ENCODE measurements at regions not wholly inside any gene's neighbourhood (a gene's known extent, or its start where the extent isn't known, plus 50 kb on each side); places are given as distances from the start of the nearest gene placed in this dataset.

GRCh38 chr7:148527717-148528168 lies 62.8 kb upstream of the C7orf33 start:
- TF ChIP-seq PKNOX1 (IDR thresholded peaks at IDR 0.05) (peak; percentile 94), BHLHE40 (IDR thresholded peaks at IDR 0.05; ENCODE audit: borderline replicate concordance) (no peak), ELF4 (IDR thresholded peaks at IDR 0.05) (no peak), LEF1 (IDR thresholded peaks at IDR 0.05; ENCODE audit: borderline replicate concordance) (no peak), ZNF384 (IDR thresholded peaks at IDR 0.05) (no peak), SUZ12 (IDR thresholded peaks at IDR 0.05) (no peak)
- DNase-seq (ENCODE audit: extremely low spot score) = peak; percentile 87

DNA sequence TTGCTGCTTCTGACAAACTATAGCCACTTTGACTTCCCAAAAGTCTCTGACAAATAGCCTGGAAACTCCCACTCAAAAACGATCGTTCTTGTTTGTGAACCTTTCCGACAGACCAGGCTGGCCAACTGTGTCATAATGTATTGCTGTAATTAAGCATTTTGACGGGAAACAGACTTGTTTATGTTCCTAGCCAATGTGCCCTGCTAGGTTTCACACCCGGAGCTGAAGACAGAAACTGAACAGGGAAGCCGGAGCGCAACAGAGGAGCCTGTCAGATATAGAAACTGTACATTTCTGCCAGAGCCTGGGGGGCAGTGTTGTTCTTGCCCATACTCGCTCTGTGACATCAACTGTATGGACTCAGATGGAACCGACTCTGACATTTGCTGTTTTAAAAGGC lies 55.3 kb upstream of the C7orf33 start:
- peak; percentile 61 for DNase-seq (ENCODE audit: extremely low spot score)
- TF ChIP-seq FOXM1 (IDR thresholded peaks at IDR 0.05; ENCODE audit: borderline replicate concordance) = no peak
- TF ChIP-seq LEF1 (IDR thresholded peaks at IDR 0.05; ENCODE audit: borderline replicate concordance) = no peak
- TF ChIP-seq HDGF (IDR thresholded peaks at IDR 0.05; ENCODE audit: borderline replicate concordance) = no peak
- no peak for TF ChIP-seq NFRKB (IDR thresholded peaks at IDR 0.05)
- no peak for TF ChIP-seq ELF4 (IDR thresholded peaks at IDR 0.05)
- no peak for TF ChIP-seq L3MBTL2 (conservative IDR thresholded peaks at IDR 0.05)
- TF ChIP-seq ARNT (IDR thresholded peaks at IDR 0.05) = no peak
- TF ChIP-seq BHLHE40 (IDR thresholded peaks at IDR 0.05; ENCODE audit: borderline replicate concordance) = no peak
- TF ChIP-seq ZNF384 (IDR thresholded peaks at IDR 0.05) = no peak
- no peak for TF ChIP-seq FOXK2 (IDR thresholded peaks at IDR 0.05)
- TF ChIP-seq CTBP1 (IDR thresholded peaks at IDR 0.05; ENCODE audit: borderline replicate concordance) = no peak
- TF ChIP-seq FOXA1 (IDR thresholded peaks at IDR 0.05) = no peak
- TF ChIP-seq PKNOX1 (IDR thresholded peaks at IDR 0.05) = no peak
- no peak for TF ChIP-seq SUZ12 (IDR thresholded peaks at IDR 0.05)
- no peak for TF ChIP-seq SP1 (IDR thresholded peaks at IDR 0.05)
- ChIA-PET POLR2A (no interaction called here), CTCF (interaction anchor here (0.6 to 1.0 kb wide), 2 partner anchors 18 to 41 kb away, joined by 3 read pairs; no protein-coding TSS in a partner anchor)

More at GRCh38 chr7:148527717-148528168, 62.8 kb upstream of the C7orf33 start:
- POLR2A ChIA-PET = no interaction called here
- CTCF ChIA-PET = interaction anchor here (0.7 to 1.0 kb wide), 3 partner anchors 27 to 446 kb away, joined by 3 to 5 read pairs (median 3); no protein-coding TSS in a partner anchor

DNA sequence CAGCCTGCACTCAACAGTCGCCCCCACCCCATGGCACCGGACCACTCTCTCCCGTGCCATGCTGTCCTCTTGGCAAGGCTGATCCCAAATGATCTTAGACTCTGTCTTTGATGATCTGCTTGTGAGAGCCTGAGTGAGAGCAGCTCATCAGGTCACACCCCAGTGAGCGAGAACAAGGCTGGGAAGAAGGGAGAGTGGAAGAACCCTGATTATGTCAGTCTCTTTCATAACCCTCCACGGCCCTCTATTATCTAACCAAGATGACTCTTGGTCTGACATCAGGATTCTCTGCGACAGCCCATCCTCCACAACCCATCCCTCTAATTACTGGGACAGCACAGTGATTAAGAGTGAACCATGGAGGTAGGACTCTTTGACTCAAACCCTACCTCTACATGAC lies 53.1 kb upstream of the C7orf33 start:
- no peak for TF ChIP-seq PKNOX1 (IDR thresholded peaks at IDR 0.05)
- POLR2A ChIA-PET = no interaction called here
- no peak for DNase-seq (ENCODE audit: extremely low spot score)
- CTCF ChIA-PET = interaction anchor here (0.7 kb wide), 1 partner anchor 534 kb away, joined by 3 read pairs; no protein-coding TSS in a partner anchor

DNA sequence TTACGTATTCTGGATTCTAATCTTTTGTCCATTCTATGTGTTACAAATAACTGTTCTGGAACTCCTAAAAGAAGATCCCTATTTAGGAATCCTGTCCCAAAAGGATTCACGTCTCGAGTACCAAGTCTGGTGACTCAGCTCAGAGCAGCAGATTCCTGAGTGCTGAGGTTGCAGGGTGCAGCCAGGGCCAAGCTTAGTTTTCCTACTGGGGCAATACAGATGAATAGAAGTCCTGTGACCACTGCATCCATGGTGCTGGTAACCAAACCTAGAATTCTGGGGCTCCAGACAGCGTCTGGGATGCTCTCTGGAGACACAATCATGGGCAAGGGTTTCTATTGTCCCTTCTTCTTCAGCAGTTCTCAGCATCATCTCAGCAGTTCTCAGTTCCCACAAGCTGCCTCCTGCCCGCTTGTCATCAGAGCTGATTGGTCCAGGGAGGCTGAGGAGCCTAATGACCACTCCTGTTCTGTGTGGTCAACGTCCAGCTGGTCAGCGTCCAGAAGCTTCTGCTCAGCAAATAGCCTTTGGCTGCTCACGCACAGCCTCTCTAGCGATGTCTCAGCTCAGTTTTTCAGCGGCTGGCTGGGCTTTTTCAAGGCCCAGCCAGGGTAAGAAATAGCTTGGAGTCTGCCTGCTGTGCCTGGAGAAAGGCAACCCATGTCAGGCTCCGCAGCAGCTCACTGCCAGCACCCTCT lies 50.4 kb upstream of the C7orf33 start:
- no peak for DNase-seq (ENCODE audit: extremely low spot score)
- CTCF ChIA-PET = no interaction called here
- no peak for TF ChIP-seq FOXM1 (IDR thresholded peaks at IDR 0.05; ENCODE audit: borderline replicate concordance)
- no peak for TF ChIP-seq SUZ12 (IDR thresholded peaks at IDR 0.05)
- no peak for TF ChIP-seq SP1 (IDR thresholded peaks at IDR 0.05)
- TF ChIP-seq FOXA1 (IDR thresholded peaks at IDR 0.05) = no peak
- no peak for TF ChIP-seq TARDBP (IDR thresholded peaks at IDR 0.05)
- no peak for TF ChIP-seq ZNF384 (IDR thresholded peaks at IDR 0.05)
- TF ChIP-seq HDGF (IDR thresholded peaks at IDR 0.05; ENCODE audit: borderline replicate concordance) = no peak
- TF ChIP-seq CTBP1 (IDR thresholded peaks at IDR 0.05; ENCODE audit: borderline replicate concordance) = no peak
- no peak for TF ChIP-seq LEF1 (IDR thresholded peaks at IDR 0.05; ENCODE audit: borderline replicate concordance)
- no peak for TF ChIP-seq L3MBTL2 (conservative IDR thresholded peaks at IDR 0.05)
- no peak for TF ChIP-seq BHLHE40 (IDR thresholded peaks at IDR 0.05; ENCODE audit: borderline replicate concordance)
- no peak for TF ChIP-seq PKNOX1 (IDR thresholded peaks at IDR 0.05)
- no peak for TF ChIP-seq ARNT (IDR thresholded peaks at IDR 0.05)
- POLR2A ChIA-PET = no interaction called here

Measured in HEK293T (cell line).